ENCODE measurements at regions not wholly inside any gene's neighbourhood (a gene's known extent, or its start where the extent isn't known, plus 50 kb on each side); places are given as distances from the start of the nearest gene placed in this dataset.

- TF ChIP-seq RXRA (IDR thresholded peaks at IDR 0.05; ENCODE audit: insufficient read depth, low read depth, low read length) (no peak), TAF7 (optimal IDR thresholded peaks at IDR 0.05; ENCODE audit: borderline replicate concordance, low read depth, low read length) (no peak), NANOG (IDR thresholded peaks at IDR 0.05; ENCODE audit: insufficient read depth, low read depth, low read length, poor library complexity, severe bottlenecking) (no peak)
Observed at GRCh38 chr15:25175789-25176615, 221.2 kb downstream of the SNRPN start (continued).
